HG03045 (cell line): ENCODE measurements at regions not wholly inside any gene's neighbourhood (a gene's known extent, or its start where the extent isn't known, plus 50 kb on each side); places are given as distances from the start of the nearest gene placed in this dataset.
A peak's percentile ranks its signal among the peaks of the same experiment; 100 is the strongest.
"Not testable (repeated sequence)": the region's sequence is repeated elsewhere in the genome, so short reads cannot be mapped to it uniquely, and the experiment has no call there.

Experiments used
- ATAC-seq: cut with Tn5 transposase; IDR thresholded peaks from one replicate; pipeline ENCODE4 v1.9.1; 2021; ENCODE audit warnings: mild to moderate bottlenecking, moderate library complexity; ENCODE audit not compliant: unreplicated experiment

GRCh38 chr21:18803624-18804023 lies 400.0 kb upstream of the TMPRSS15 start:
- ATAC-seq: no peak

GRCh38 chr21:18810136-18810535 lies 406.6 kb upstream of the TMPRSS15 start:
- no peak for ATAC-seq

GRCh38 chr21:18812308-18812707 lies 408.7 kb upstream of the TMPRSS15 start:
- no peak for ATAC-seq

- ATAC-seq: no peak
Observed at GRCh38 chr21:18819507-18819906, 415.9 kb upstream of the TMPRSS15 start.

GRCh38 chr21:18826562-18826961 lies 423.0 kb upstream of the TMPRSS15 start:
- no peak for ATAC-seq

- ATAC-seq: no peak
Observed at GRCh38 chr21:18831942-18832676, 428.5 kb upstream of the TMPRSS15 start.

- ATAC-seq: no peak
Observed at GRCh38 chr21:18832950-18833349, 429.4 kb upstream of the TMPRSS15 start.

- not testable (repeated sequence) for ATAC-seq
Observed at GRCh38 chr21:18834121-18834520, 430.5 kb upstream of the TMPRSS15 start.

- ATAC-seq: peak; percentile 49
Observed at GRCh38 chr21:18840239-18840638, 436.7 kb upstream of the TMPRSS15 start.

GRCh38 chr21:18857606-18858005 lies 454.0 kb upstream of the TMPRSS15 start:
- not testable (repeated sequence) for ATAC-seq

GRCh38 chr21:18869104-18869503 lies 465.5 kb upstream of the TMPRSS15 start:
- no peak for ATAC-seq

- ATAC-seq: no peak
Observed at GRCh38 chr21:18877917-18878316, 474.3 kb upstream of the TMPRSS15 start.

- ATAC-seq: no peak
Observed at GRCh38 chr21:18887922-18888602, 484.5 kb upstream of the TMPRSS15 start.

GRCh38 chr21:18893406-18893805 lies 489.8 kb upstream of the TMPRSS15 start:
- no peak for ATAC-seq

- ATAC-seq: no peak
Observed at GRCh38 chr21:18894387-18894786, 490.8 kb upstream of the TMPRSS15 start.

GRCh38 chr21:18899261-18899660 lies 495.7 kb upstream of the TMPRSS15 start:
- ATAC-seq: no peak

- ATAC-seq: no peak
Observed at GRCh38 chr21:18902660-18903059, 499.1 kb upstream of the TMPRSS15 start.

GRCh38 chr21:18907076-18907475 lies 503.5 kb upstream of the TMPRSS15 start:
- no peak for ATAC-seq

GRCh38 chr21:18908641-18909040 lies 505.1 kb upstream of the TMPRSS15 start:
- no peak for ATAC-seq

- no peak for ATAC-seq
Observed at GRCh38 chr21:18913914-18914313, 510.3 kb upstream of the TMPRSS15 start.

GRCh38 chr21:18914570-18914969 lies 511.0 kb upstream of the TMPRSS15 start:
- no peak for ATAC-seq

GRCh38 chr21:18917622-18918021 lies 514.0 kb upstream of the TMPRSS15 start:
- ATAC-seq: no peak
